SK-N-SH (cell line): ENCODE measurements at regions not wholly inside any gene's neighbourhood (a gene's known extent, or its start where the extent isn't known, plus 50 kb on each side); places are given as distances from the start of the nearest gene placed in this dataset.
"Not testable (repeated sequence)": the region's sequence is repeated elsewhere in the genome, so short reads cannot be mapped to it uniquely, and the experiment has no call there.

ENCODE experiments used
- CTCF ChIA-PET: fragments of 300-600, 350-600 bp; formaldehyde crosslinking; extraction: SDS; loops from one replicate; lab custom pipeline; 2021; lab: Yijun Ruan, JAX
- POLR2A ChIA-PET: fragments of 350-600 bp; sonication (Branson Sonifier 250); formaldehyde crosslinking; extraction: SDS; loops from one replicate; lab custom pipeline; 2020; ENCODE audit warnings: antibody characterized with exemption, inconsistent platforms; lab: Yijun Ruan, JAX
- DNase-seq: peaks from one replicate; pipeline ENCODE4 v3.0.0; 2012
- H2AFZ ChIP-seq: fragments of 200-600 bp; sonication (generic); 2 replicates; pipeline ENCODE4 v1.8.1; 2016; ENCODE audit warnings: antibody characterized with exemption, mild to moderate bottlenecking, low read depth
- H3F3A ChIP-seq: fragments of 200-600 bp; sonication (generic); replicated peaks from 2 replicates; pipeline ENCODE3; 2016; ENCODE audit warnings: antibody characterized with exemption, mild to moderate bottlenecking; ENCODE audit not compliant: insufficient read depth
- H3K27ac ChIP-seq, 2 experiments: fragments of 200-500 bp in 1 of 2; fragments of 200-600 bp in 1 of 2; sonication (Bioruptor generic) in 1 of 2; sonication (generic), shearing (Covaris generic) in 1 of 2; 2 replicates each; pipeline versions ENCODE4 v1.5.1 to v1.6.1; 2014 to 2016; ENCODE audit warnings: low read depth in 2 of 2, inconsistent platforms in 1 of 2, low read length in 1 of 2, mild to moderate bottlenecking in 1 of 2, mixed read lengths in 1 of 2
- H3K27me3 ChIP-seq: fragments of 200-600 bp; sonication (generic), shearing (Covaris generic); 2 replicates; pipeline ENCODE4 v1.6.1; 2016; ENCODE audit warnings: mixed run types; ENCODE audit not compliant: insufficient read depth
- H3K36me3 ChIP-seq, 2 experiments: fragments of 200-500 bp in 1 of 2; fragments of 200-600 bp in 1 of 2; sonication (Bioruptor generic) in 1 of 2; sonication (generic) in 1 of 2; replicated peaks in 1 of 2; 2 replicates each; pipeline versions ENCODE3 to v1.5.1; 2014 to 2016; ENCODE audit warnings: low read length in 1 of 2, mild to moderate bottlenecking in 1 of 2; ENCODE audit not compliant: insufficient read depth in 2 of 2, control insufficient read depth in 1 of 2
- H3K4me1 ChIP-seq, 2 experiments: fragments of 200-500 bp in 1 of 2; fragments of 200-600 bp in 1 of 2; sonication (Bioruptor generic) in 1 of 2; sonication (generic), shearing (Covaris generic) in 1 of 2; 2 replicates each; pipeline versions ENCODE4 v1.5.1 to v1.6.1; 2014 to 2016; ENCODE audit warnings: low read depth in 1 of 2, low read length in 1 of 2, mixed run types in 1 of 2; ENCODE audit not compliant: insufficient read depth in 2 of 2, control insufficient read depth in 1 of 2
- H3K4me2 ChIP-seq: fragments of 200-600 bp; sonication (generic), shearing (Covaris generic); 2 replicates; pipeline ENCODE4 v1.6.1; 2017; ENCODE audit warnings: mixed run types
- H3K4me3 ChIP-seq, 2 experiments: fragments of 200-500 bp in 1 of 2; fragments of 200-600 bp in 1 of 2; sonication (Bioruptor generic) in 1 of 2; sonication (generic), shearing (Covaris generic) in 1 of 2; 2 replicates each; pipeline versions ENCODE4 v1.5.1 to v1.8.1; 2014 to 2016; ENCODE audit warnings: low read depth in 2 of 2, inconsistent platforms in 1 of 2, low read length in 1 of 2, mild to moderate bottlenecking in 1 of 2, mixed read lengths in 1 of 2, moderate library complexity in 1 of 2
- H3K79me2 ChIP-seq: fragments of 200-600 bp; sonication (generic); 2 replicates; pipeline ENCODE4 v1.8.1; 2017; ENCODE audit warnings: mild to moderate bottlenecking; ENCODE audit not compliant: insufficient read depth
- H3K9ac ChIP-seq: fragments of 200-600 bp; sonication (generic); 2 replicates; pipeline ENCODE4 v1.6.1; 2017; ENCODE audit warnings: mixed run types
- H3K9me2 ChIP-seq: fragments of 200-600 bp; sonication (generic); 2 replicates; pipeline ENCODE4 v1.6.1; 2017; ENCODE audit warnings: mixed run types
- H3K9me3 ChIP-seq: fragments of 200-600 bp; sonication (generic); 2 replicates; pipeline ENCODE4 v1.6.1; 2017; ENCODE audit warnings: mixed run types, mild to moderate bottlenecking, moderate library complexity
- H4K20me1 ChIP-seq: fragments of 200-600 bp; sonication (generic); 2 replicates; pipeline ENCODE4 v1.6.1; 2017; ENCODE audit warnings: mild to moderate bottlenecking, mixed run types; ENCODE audit not compliant: insufficient read depth
- ELF1 ChIP-seq: IDR thresholded peaks from 2 replicates; pipeline ENCODE4 v1.4.0; 2012
- EP300 ChIP-seq, 2 experiments: IDR thresholded peaks; 2 replicates each; pipeline versions ENCODE4 v1.4.0 to v1.6.1; 2012; ENCODE audit warnings: borderline replicate concordance in 1 of 2, low read depth in 1 of 2, low read length in 1 of 2
- EZH2phosphoT487 ChIP-seq: fragments of 200-600 bp; sonication (generic); IDR thresholded peaks from 2 replicates; pipeline ENCODE4 v1.6.1; 2017; ENCODE audit warnings: low read depth, mixed run types, mild to moderate bottlenecking, antibody characterized with exemption, moderate library complexity, borderline replicate concordance
- FOSL2 ChIP-seq: IDR thresholded peaks from 2 replicates; pipeline ENCODE4 v1.4.0; 2012; ENCODE audit warnings: low read depth, mild to moderate bottlenecking, moderate library complexity, borderline replicate concordance
- FOXJ3 ChIP-seq: sonication (generic); formaldehyde crosslinking; IDR thresholded peaks from 2 replicates; pipeline ENCODE4 v1.5.1; 2020; ENCODE audit warnings: mild to moderate bottlenecking, missing genetic modification reagents
- GABPA ChIP-seq: IDR thresholded peaks from 2 replicates; pipeline ENCODE4 v1.4.0; 2012; ENCODE audit warnings: low read depth, mild to moderate bottlenecking
- JUND ChIP-seq: IDR thresholded peaks from 2 replicates; pipeline ENCODE4 v1.4.0; 2012
- MEF2A ChIP-seq: IDR thresholded peaks from 2 replicates; pipeline ENCODE4 v1.4.0; 2012; ENCODE audit warnings: low read depth, borderline replicate concordance
- MXI1 ChIP-seq: IDR thresholded peaks from 2 replicates; pipeline ENCODE4 v1.6.1; 2012; ENCODE audit warnings: mild to moderate bottlenecking, low read depth, low read length, improper control_type of control experiment
- NRF1 ChIP-seq: IDR thresholded peaks from 2 replicates; pipeline ENCODE4 v1.6.1; 2012; ENCODE audit warnings: low read depth, mild to moderate bottlenecking, low read length
- PBX3 ChIP-seq: IDR thresholded peaks from 2 replicates; pipeline ENCODE4; 2012
- POLR2AphosphoS5 ChIP-seq: IDR thresholded peaks from 2 replicates; pipeline ENCODE4 v1.6.1; 2012; ENCODE audit warnings: low read depth, low read length
- RAD21 ChIP-seq: IDR thresholded peaks from 2 replicates; pipeline ENCODE4 v1.6.1; 2012; ENCODE audit warnings: mild to moderate bottlenecking, low read length
- SIN3A ChIP-seq: IDR thresholded peaks from 2 replicates; pipeline ENCODE4 v1.6.1; 2012; ENCODE audit warnings: low read depth, mild to moderate bottlenecking, low read length, moderate library complexity, borderline replicate concordance
- TAF1 ChIP-seq: IDR thresholded peaks from 2 replicates; pipeline ENCODE4 v1.6.1; 2012; ENCODE audit warnings: low read depth, mild to moderate bottlenecking, low read length, moderate library complexity, borderline replicate concordance
- TEAD4 ChIP-seq: IDR thresholded peaks from 2 replicates; pipeline ENCODE4 v1.4.0; 2012; ENCODE audit warnings: mild to moderate bottlenecking, borderline replicate concordance; ENCODE audit not compliant: insufficient read depth
- USF1 ChIP-seq: IDR thresholded peaks from 2 replicates; pipeline ENCODE4 v1.4.0; 2012; ENCODE audit warnings: low read depth, borderline replicate concordance
- USF2 ChIP-seq: fragments of 150-350 bp; IDR thresholded peaks from 2 replicates; pipeline ENCODE4 v1.6.1; 2017; ENCODE audit warnings: antibody characterized with exemption, low read length, low read depth, borderline replicate concordance
- YY1 ChIP-seq: IDR thresholded peaks from 2 replicates; pipeline ENCODE4 v1.4.0; 2012; ENCODE audit warnings: low read depth, mild to moderate bottlenecking
- ZBTB33 ChIP-seq: IDR thresholded peaks from 2 replicates; pipeline ENCODE4 v1.4.0; 2012; ENCODE audit warnings: low read depth, borderline replicate concordance
- WGBS: methylation state at CpG from one replicate; pipeline ENCODE4 v1.1.6; 2017; ENCODE audit warnings: low lambda C conversion rate; 5-methylcytosine and 5-hydroxymethylcytosine counted together

GRCh38 chr12:90672081-90672480 is 282.9 kb downstream of the CCER1 start:
- H3K36me3 ChIP-seq, result no peaks in the 10 kb centered on the region
- H3F3A ChIP-seq, result no peaks in the 10 kb centered on the region
- no peak overlapping the region for H3K4me3 ChIP-seq
- H3K9ac ChIP-seq, result no peak overlapping the region
- TF ChIP-seq YY1, result no peak
- TF ChIP-seq TEAD4, result no peak
- TF ChIP-seq USF2, result no peak
- no peak for TF ChIP-seq ELF1
- TF ChIP-seq ZBTB33, result no peak
- TF ChIP-seq EZH2phosphoT487, result no peak
- TF ChIP-seq USF1, result no peak
- TF ChIP-seq FOXJ3 (CRISPR knock-in tag), result no peak
- no peak for TF ChIP-seq TAF1
- TF ChIP-seq FOSL2, result no peak
- TF ChIP-seq NRF1, result no peak
- no peak for TF ChIP-seq EP300 (IDR thresholded peaks at IDR 0.05; ENCODE audit: borderline replicate concordance in 1 of 2, low read depth in 1 of 2, low read length in 1 of 2)
- no peak for TF ChIP-seq JUND
- TF ChIP-seq GABPA, result no peak
- no peak for TF ChIP-seq POLR2AphosphoS5
- TF ChIP-seq MXI1, result no peak
- TF ChIP-seq RAD21, result no peak
- TF ChIP-seq SIN3A, result no peak
- TF ChIP-seq PBX3, result no peak
- no peak for TF ChIP-seq MEF2A
- no peaks in the 10 kb centered on the region for H3K9me2 ChIP-seq
- 64% methylated on average over 1 of the region's 1 CpG for WGBS
- no peaks in the 10 kb centered on the region; a peak in 1 of 4 replicates for H3K4me1 ChIP-seq
- no peaks in the 10 kb centered on the region for H3K79me2 ChIP-seq
- ChIA-PET CTCF (no interaction called here), POLR2A (no interaction called here)
- no peak overlapping the region for H3K4me2 ChIP-seq
- H3K27me3 ChIP-seq, result no peaks in the 10 kb centered on the region
- no peaks in the 10 kb centered on the region for H3K9me3 ChIP-seq
- H2AFZ ChIP-seq, result no peak overlapping the region
- no peak for DNase-seq
- H3K27ac ChIP-seq, result peak overlapping the region in 1 of 2 experiments; percentile 11; a peak in 1 of 4 replicates
- H4K20me1 ChIP-seq, result no peaks in the 10 kb centered on the region

- H3K9ac ChIP-seq, POLR2A ChIA-PET, H4K20me1 ChIP-seq, H3K4me1 ChIP-seq, H3K27me3 ChIP-seq, H3K4me3 ChIP-seq, CTCF ChIA-PET, H3K4me2 ChIP-seq, H2AFZ ChIP-seq, H3F3A ChIP-seq, H3K27ac ChIP-seq, H3K79me2 ChIP-seq, H3K36me3 ChIP-seq, DNase-seq, H3K9me2 ChIP-seq, H3K9me3 ChIP-seq: not testable (repeated sequence)
- WGBS, result 70% methylated on average over 7 of the region's 7 CpGs
Measured at GRCh38 chr12:90663949-90664348, 291.0 kb downstream of the CCER1 start.
